ENCODE measurements at regions not wholly inside any gene's neighbourhood (a gene's known extent, or its start where the extent isn't known, plus 50 kb on each side); places are given as distances from the start of the nearest gene placed in this dataset.

- Histone ChIP-seq H3K27me3 (replicated peaks in 1 of 7) (no peaks in the 10 kb centered on the region), H3K4me3 (no peak overlapping the region), H3K4me1 (no peaks in the 10 kb centered on the region), H3K27ac (no peak overlapping the region), H3K36me3 (no peaks in the 10 kb centered on the region), H3K9me3 (no peaks in the 10 kb centered on the region)
- TF ChIP-seq CTCF (IDR thresholded peaks at IDR 0.05 in 8 of 11, conservative IDR thresholded peaks at IDR 0.05 in 3 of 11) (no peak), POLR2AphosphoS5 (IDR thresholded peaks at IDR 0.05) (no peak), POLR2A (IDR thresholded peaks at IDR 0.05) (no peak)
- intact Hi-C loops (cut with DNase I; ENCODE audit: low total_unique reads) = no loop called here
- no peak for DNase-seq
- 84 to 93% (median 88%) methylated on average over 3 of the region's 3 CpGs for WGBS, 5 donors
These were observed 165.8 kb downstream of the GOLIM4 start for GRCh38 chr3:167929968-167930367.

- WGBS, 5 donors = 65 to 88% (median 76%) methylated on average over 4 of the region's 4 CpGs
- intact Hi-C loops (cut with DNase I; ENCODE audit: low total_unique reads) = no loop called here
These were observed 167.3 kb downstream of the GOLIM4 start for GRCh38 chr3:167928381-167928780.

GRCh38 chr3:167920747-167921146 is 175.0 kb downstream of the GOLIM4 start:
- no peaks in the 10 kb centered on the region for H3K4me1 ChIP-seq
- intact Hi-C loops (cut with DNase I; ENCODE audit: low total_unique reads) = no loop called here
- no peak overlapping the region for H3K4me3 ChIP-seq
- DNase-seq = no peak
- no peak for TF ChIP-seq POLR2A (IDR thresholded peaks at IDR 0.05)
- TF ChIP-seq POLR2AphosphoS5 (IDR thresholded peaks at IDR 0.05) = no peak
- no peak overlapping the region for H3K27ac ChIP-seq
- no peaks in the 10 kb centered on the region for H3K9me3 ChIP-seq
- no peaks in the 10 kb centered on the region for H3K27me3 ChIP-seq (replicated peaks in 1 of 7)
- no peaks in the 10 kb centered on the region for H3K36me3 ChIP-seq

More at GRCh38 chr3:167928381-167928780, 167.3 kb downstream of the GOLIM4 start:
- H3K4me1 ChIP-seq = no peaks in the 10 kb centered on the region
- TF ChIP-seq CTCF (IDR thresholded peaks at IDR 0.05 in 8 of 11, conservative IDR thresholded peaks at IDR 0.05 in 3 of 11) (no peak), POLR2AphosphoS5 (IDR thresholded peaks at IDR 0.05) (no peak), POLR2A (IDR thresholded peaks at IDR 0.05) (no peak)
- no peaks in the 10 kb centered on the region for H3K27me3 ChIP-seq (replicated peaks in 1 of 7)
- H3K36me3 ChIP-seq = no peaks in the 10 kb centered on the region
- no peak for DNase-seq
- H3K9me3 ChIP-seq = no peaks in the 10 kb centered on the region
- H3K27ac ChIP-seq = no peak overlapping the region
- no peak overlapping the region for H3K4me3 ChIP-seq

GRCh38 chr3:167919590-167919989 is 176.1 kb downstream of the GOLIM4 start:
- Histone ChIP-seq H3K4me3 (no peak overlapping the region), H3K27ac (no peak overlapping the region), H3K4me1 (no peaks in the 10 kb centered on the region), H3K36me3 (no peaks in the 10 kb centered on the region), H3K9me3 (no peaks in the 10 kb centered on the region), H3K27me3 (replicated peaks in 1 of 7) (no peaks in the 10 kb centered on the region)
- intact Hi-C loops (cut with DNase I; ENCODE audit: low total_unique reads) = no loop called here
- no peak for DNase-seq
- no peak for TF ChIP-seq POLR2AphosphoS5 (IDR thresholded peaks at IDR 0.05)
- TF ChIP-seq POLR2A (IDR thresholded peaks at IDR 0.05) = no peak
- TF ChIP-seq CTCF (IDR thresholded peaks at IDR 0.05 in 8 of 11, conservative IDR thresholded peaks at IDR 0.05 in 3 of 11) = no peak
- 82 to 96% (median 87%) methylated on average over 1 of the region's 1 CpG for WGBS, 5 donors

- Histone ChIP-seq H3K27ac (no peak overlapping the region), H3K9me3 (no peaks in the 10 kb centered on the region), H3K36me3 (no peaks in the 10 kb centered on the region), H3K27me3 (replicated peaks in 1 of 7) (no peaks in the 10 kb centered on the region), H3K4me1 (no peaks in the 10 kb centered on the region), H3K4me3 (no peak overlapping the region)
- DNase-seq = no peak
- 82 to 94% (median 89%) methylated on average over 2 of the region's 2 CpGs for WGBS, 5 donors
- no peak for TF ChIP-seq POLR2A (IDR thresholded peaks at IDR 0.05)
- TF ChIP-seq CTCF (IDR thresholded peaks at IDR 0.05 in 8 of 11, conservative IDR thresholded peaks at IDR 0.05 in 3 of 11) = no peak
- no peak for TF ChIP-seq POLR2AphosphoS5 (IDR thresholded peaks at IDR 0.05)
- intact Hi-C loops (cut with DNase I; ENCODE audit: low total_unique reads) = no loop called here
These were observed 177.0 kb downstream of the GOLIM4 start for GRCh38 chr3:167918686-167919085.

Data from spleen (tissue), 11 donors.